DMS153 (cell line): ENCODE measurements at regions not wholly inside any gene's neighbourhood (a gene's known extent, or its start where the extent isn't known, plus 50 kb on each side); places are given as distances from the start of the nearest gene placed in this dataset.

ENCODE experiments used
- DNase-seq: peaks from one replicate; lab custom pipeline; 2025; lab: John Stamatoyannopoulos, UW

GRCh38 chr18:75530566-75531211, 103.2 kb upstream of the SMIM21 start:
- no peak for DNase-seq

- no peak for DNase-seq
Measured at GRCh38 chr18:75530118-75530517, 102.6 kb upstream of the SMIM21 start.

GRCh38 chr18:75529394-75529793, 101.9 kb upstream of the SMIM21 start:
- no peak for DNase-seq

- no peak for DNase-seq
Measured at GRCh38 chr18:75527848-75528685, 100.6 kb upstream of the SMIM21 start.

- no peak for DNase-seq
Measured at GRCh38 chr18:75526038-75526437, 98.5 kb upstream of the SMIM21 start.

- DNase-seq = no peak
Measured at GRCh38 chr18:75525331-75525730, 97.8 kb upstream of the SMIM21 start.

GRCh38 chr18:75524841-75525240, 97.3 kb upstream of the SMIM21 start:
- DNase-seq = no peak

GRCh38 chr18:75524181-75524580, 96.7 kb upstream of the SMIM21 start:
- no peak for DNase-seq

- DNase-seq = no peak
Measured at GRCh38 chr18:75521816-75522215, 94.3 kb upstream of the SMIM21 start.

- DNase-seq = no peak
Measured at GRCh38 chr18:75518007-75518406, 90.5 kb upstream of the SMIM21 start.

GRCh38 chr18:75517286-75517685, 89.8 kb upstream of the SMIM21 start:
- DNase-seq = no peak

- no peak for DNase-seq
Measured at GRCh38 chr18:75507636-75508035, 80.1 kb upstream of the SMIM21 start.

GRCh38 chr18:75506913-75507312, 79.4 kb upstream of the SMIM21 start:
- no peak for DNase-seq

GRCh38 chr18:75504469-75504868, 77.0 kb upstream of the SMIM21 start:
- no peak for DNase-seq

GRCh38 chr18:75503615-75504014, 76.1 kb upstream of the SMIM21 start:
- no peak for DNase-seq

- DNase-seq = no peak
Measured at GRCh38 chr18:75502286-75502685, 74.8 kb upstream of the SMIM21 start.

GRCh38 chr18:75500545-75500944, 73.0 kb upstream of the SMIM21 start:
- no peak for DNase-seq

GRCh38 chr18:75497576-75498235, 70.2 kb upstream of the SMIM21 start:
- DNase-seq = no peak

GRCh38 chr18:75496151-75496550, 68.6 kb upstream of the SMIM21 start:
- no peak for DNase-seq

GRCh38 chr18:75492852-75493251, 65.3 kb upstream of the SMIM21 start:
- no peak for DNase-seq

- DNase-seq = no peak
Measured at GRCh38 chr18:75491361-75491760, 63.9 kb upstream of the SMIM21 start.

- no peak for DNase-seq
Measured at GRCh38 chr18:75489493-75490190, 62.1 kb upstream of the SMIM21 start.
